ENCODE measurements at regions not wholly inside any gene's neighbourhood (a gene's known extent, or its start where the extent isn't known, plus 50 kb on each side); places are given as distances from the start of the nearest gene placed in this dataset.
"Not testable (repeated sequence)": the region's sequence is repeated elsewhere in the genome, so short reads cannot be mapped to it uniquely, and the experiment has no call there.

- H3K27me3 ChIP-seq (ENCODE audit: control insufficient read depth, insufficient read depth, low read length), result no peaks in the 10 kb centered on the region
- H3K4me1 ChIP-seq (ENCODE audit: control insufficient read depth, insufficient read depth, low read length), result no peaks in the 10 kb centered on the region
- H3K9me3 ChIP-seq (ENCODE audit: control insufficient read depth, low read depth, low read length), result no peaks in the 10 kb centered on the region
These were observed 1418.7 kb downstream of the GRIK2 start for GRCh38 chr6:102812242-102812641.

GRCh38 chr6:102808944-102809505 is 1415.5 kb downstream of the GRIK2 start:
- no CpG with 5 or more reads among the region's 11 CpGs for WGBS (ENCODE audit: insufficient coverage, low lambda C conversion rate)
- DNase-seq; H3K27me3 ChIP-seq (ENCODE audit: control insufficient read depth, insufficient read depth, low read length); H3K4me3 ChIP-seq (ENCODE audit: low read length); H3K36me3 ChIP-seq (ENCODE audit: control insufficient read depth, insufficient read depth, low read length); H3K27ac ChIP-seq (ENCODE audit: low read length); H3K9me3 ChIP-seq (ENCODE audit: control insufficient read depth, low read depth, low read length); H3K4me1 ChIP-seq (ENCODE audit: control insufficient read depth, insufficient read depth, low read length): not testable (repeated sequence)

More at GRCh38 chr6:102812242-102812641, 1418.7 kb downstream of the GRIK2 start:
- WGBS (ENCODE audit: insufficient coverage, low lambda C conversion rate), result 100% methylated on average over 1 of the region's 3 CpGs
- no peak overlapping the region for H3K27ac ChIP-seq (ENCODE audit: low read length)
- H3K4me3 ChIP-seq (ENCODE audit: low read length), result no peak overlapping the region
- H3K36me3 ChIP-seq (ENCODE audit: control insufficient read depth, insufficient read depth, low read length), result no peaks in the 10 kb centered on the region
- no peak for DNase-seq

- Histone ChIP-seq H3K27me3 (ENCODE audit: control insufficient read depth, insufficient read depth, low read length) (no peaks in the 10 kb centered on the region), H3K4me3 (ENCODE audit: low read length) (no peak overlapping the region), H3K27ac (ENCODE audit: low read length) (no peak overlapping the region), H3K36me3 (ENCODE audit: control insufficient read depth, insufficient read depth, low read length) (no peaks in the 10 kb centered on the region), H3K4me1 (ENCODE audit: control insufficient read depth, insufficient read depth, low read length) (no peaks in the 10 kb centered on the region), H3K9me3 (ENCODE audit: control insufficient read depth, low read depth, low read length) (no peaks in the 10 kb centered on the region)
- DNase-seq, result no peak
- WGBS (ENCODE audit: insufficient coverage, low lambda C conversion rate), result no CpG with 5 or more reads among the region's 13 CpGs
These were observed 1405.5 kb downstream of the GRIK2 start for GRCh38 chr6:102799051-102799450.

- no peaks in the 10 kb centered on the region for H3K36me3 ChIP-seq (ENCODE audit: control insufficient read depth, insufficient read depth, low read length)
- H3K27me3 ChIP-seq (ENCODE audit: control insufficient read depth, insufficient read depth, low read length), result no peaks in the 10 kb centered on the region
- no peak overlapping the region for H3K27ac ChIP-seq (ENCODE audit: low read length)
- no CpG with 5 or more reads among the region's 13 CpGs for WGBS (ENCODE audit: insufficient coverage, low lambda C conversion rate)
- no peaks in the 10 kb centered on the region for H3K4me1 ChIP-seq (ENCODE audit: control insufficient read depth, insufficient read depth, low read length)
- no peak for DNase-seq
- no peak overlapping the region for H3K4me3 ChIP-seq (ENCODE audit: low read length)
- H3K9me3 ChIP-seq (ENCODE audit: control insufficient read depth, low read depth, low read length), result no peaks in the 10 kb centered on the region
These were observed 1405.1 kb downstream of the GRIK2 start for GRCh38 chr6:102798636-102799035.

- Histone ChIP-seq H3K9me3 (ENCODE audit: control insufficient read depth, low read depth, low read length) (no peaks in the 10 kb centered on the region), H3K27ac (ENCODE audit: low read length) (no peak overlapping the region), H3K27me3 (ENCODE audit: control insufficient read depth, insufficient read depth, low read length) (no peaks in the 10 kb centered on the region), H3K4me3 (ENCODE audit: low read length) (no peak overlapping the region), H3K36me3 (ENCODE audit: control insufficient read depth, insufficient read depth, low read length) (no peaks in the 10 kb centered on the region), H3K4me1 (ENCODE audit: control insufficient read depth, insufficient read depth, low read length) (no peaks in the 10 kb centered on the region)
- no peak for DNase-seq
- 100% methylated on average over 1 of the region's 1 CpG for WGBS (ENCODE audit: insufficient coverage, low lambda C conversion rate)
These were observed 1400.2 kb downstream of the GRIK2 start for GRCh38 chr6:102793752-102794151.

- Histone ChIP-seq H3K27me3 (ENCODE audit: control insufficient read depth, insufficient read depth, low read length) (no peaks in the 10 kb centered on the region), H3K9me3 (ENCODE audit: control insufficient read depth, low read depth, low read length) (no peaks in the 10 kb centered on the region), H3K27ac (ENCODE audit: low read length) (no peak overlapping the region), H3K4me1 (ENCODE audit: control insufficient read depth, insufficient read depth, low read length) (no peaks in the 10 kb centered on the region), H3K4me3 (ENCODE audit: low read length) (no peak overlapping the region), H3K36me3 (ENCODE audit: control insufficient read depth, insufficient read depth, low read length) (no peaks in the 10 kb centered on the region)
- WGBS (ENCODE audit: insufficient coverage, low lambda C conversion rate), result 60% methylated on average over 1 of the region's 1 CpG
- no peak for DNase-seq
These were observed 1380.8 kb downstream of the GRIK2 start for GRCh38 chr6:102774326-102774725.

GRCh38 chr6:102773636-102774035 is 1380.1 kb downstream of the GRIK2 start:
- no peak for DNase-seq
- no peaks in the 10 kb centered on the region for H3K27me3 ChIP-seq (ENCODE audit: control insufficient read depth, insufficient read depth, low read length)
- no CpG with 5 or more reads among the region's 2 CpGs for WGBS (ENCODE audit: insufficient coverage, low lambda C conversion rate)
- H3K4me3 ChIP-seq (ENCODE audit: low read length), result no peak overlapping the region
- no peak overlapping the region for H3K27ac ChIP-seq (ENCODE audit: low read length)
- H3K9me3 ChIP-seq (ENCODE audit: control insufficient read depth, low read depth, low read length), result no peaks in the 10 kb centered on the region
- H3K36me3 ChIP-seq (ENCODE audit: control insufficient read depth, insufficient read depth, low read length), result no peaks in the 10 kb centered on the region
- H3K4me1 ChIP-seq (ENCODE audit: control insufficient read depth, insufficient read depth, low read length), result no peaks in the 10 kb centered on the region

- H3K27ac ChIP-seq (ENCODE audit: low read length), result no peak overlapping the region
- no peaks in the 10 kb centered on the region for H3K27me3 ChIP-seq (ENCODE audit: control insufficient read depth, insufficient read depth, low read length)
- 100% methylated on average over 1 of the region's 2 CpGs for WGBS (ENCODE audit: insufficient coverage, low lambda C conversion rate)
- H3K36me3 ChIP-seq (ENCODE audit: control insufficient read depth, insufficient read depth, low read length), result no peaks in the 10 kb centered on the region
- H3K4me1 ChIP-seq (ENCODE audit: control insufficient read depth, insufficient read depth, low read length), result no peaks in the 10 kb centered on the region
- H3K9me3 ChIP-seq (ENCODE audit: control insufficient read depth, low read depth, low read length), result no peaks in the 10 kb centered on the region
- no peak for DNase-seq
- no peak overlapping the region for H3K4me3 ChIP-seq (ENCODE audit: low read length)
These were observed 1373.5 kb downstream of the GRIK2 start for GRCh38 chr6:102766963-102767362.

GRCh38 chr6:102764317-102764716 is 1370.8 kb downstream of the GRIK2 start:
- Histone ChIP-seq H3K9me3 (ENCODE audit: control insufficient read depth, low read depth, low read length) (no peaks in the 10 kb centered on the region), H3K36me3 (ENCODE audit: control insufficient read depth, insufficient read depth, low read length) (no peaks in the 10 kb centered on the region), H3K27ac (ENCODE audit: low read length) (no peak overlapping the region), H3K4me1 (ENCODE audit: control insufficient read depth, insufficient read depth, low read length) (no peaks in the 10 kb centered on the region), H3K4me3 (ENCODE audit: low read length) (no peak overlapping the region), H3K27me3 (ENCODE audit: control insufficient read depth, insufficient read depth, low read length) (no peaks in the 10 kb centered on the region)
- WGBS (ENCODE audit: insufficient coverage, low lambda C conversion rate), result 90% methylated on average over 5 of the region's 10 CpGs
- DNase-seq, result no peak

GRCh38 chr6:102763891-102764290 is 1370.4 kb downstream of the GRIK2 start:
- DNase-seq, result no peak
- Histone ChIP-seq H3K36me3 (ENCODE audit: control insufficient read depth, insufficient read depth, low read length) (no peaks in the 10 kb centered on the region), H3K27me3 (ENCODE audit: control insufficient read depth, insufficient read depth, low read length) (no peaks in the 10 kb centered on the region), H3K4me3 (ENCODE audit: low read length) (no peak overlapping the region), H3K27ac (ENCODE audit: low read length) (no peak overlapping the region), H3K4me1 (ENCODE audit: control insufficient read depth, insufficient read depth, low read length) (no peaks in the 10 kb centered on the region), H3K9me3 (ENCODE audit: control insufficient read depth, low read depth, low read length) (no peaks in the 10 kb centered on the region)
- WGBS (ENCODE audit: insufficient coverage, low lambda C conversion rate), result no CpG with 5 or more reads among the region's 2 CpGs

GRCh38 chr6:102761872-102762271 is 1368.4 kb downstream of the GRIK2 start:
- Histone ChIP-seq H3K9me3 (ENCODE audit: control insufficient read depth, low read depth, low read length) (peaks cover 3% of the 10 kb centered on the region), H3K36me3 (ENCODE audit: control insufficient read depth, insufficient read depth, low read length) (no peaks in the 10 kb centered on the region), H3K4me1 (ENCODE audit: control insufficient read depth, insufficient read depth, low read length) (no peaks in the 10 kb centered on the region), H3K4me3 (ENCODE audit: low read length) (no peak overlapping the region), H3K27ac (ENCODE audit: low read length) (no peak overlapping the region), H3K27me3 (ENCODE audit: control insufficient read depth, insufficient read depth, low read length) (no peaks in the 10 kb centered on the region)
- 81% methylated on average over 3 of the region's 4 CpGs for WGBS (ENCODE audit: insufficient coverage, low lambda C conversion rate)
- no peak for DNase-seq

Data from large intestine (tissue), 3 donors.